GM12865 (cell line): ENCODE measurements at regions not wholly inside any gene's neighbourhood (a gene's known extent, or its start where the extent isn't known, plus 50 kb on each side); places are given as distances from the start of the nearest gene placed in this dataset.

Source experiments
- DNase-seq: peaks from one replicate; pipeline ENCODE4 v3.0.0; 2010; ENCODE audit warnings: low read depth
- H3K4me3 ChIP-seq: 2 replicates; pipeline ENCODE4 v1.5.1; 2011; ENCODE audit warnings: mild to moderate bottlenecking, low read depth, low read length, control low read depth
- TF ChIP-seq, protein P1 (sequence below): IDR thresholded peaks from 2 replicates; pipeline ENCODE4 v1.5.1; 2011; ENCODE audit warnings: low read length, control low read depth, low read depth, inconsistent platforms; ENCODE audit not compliant: insufficient read depth; ENCODE audit errors: missing control alignments

DNA sequence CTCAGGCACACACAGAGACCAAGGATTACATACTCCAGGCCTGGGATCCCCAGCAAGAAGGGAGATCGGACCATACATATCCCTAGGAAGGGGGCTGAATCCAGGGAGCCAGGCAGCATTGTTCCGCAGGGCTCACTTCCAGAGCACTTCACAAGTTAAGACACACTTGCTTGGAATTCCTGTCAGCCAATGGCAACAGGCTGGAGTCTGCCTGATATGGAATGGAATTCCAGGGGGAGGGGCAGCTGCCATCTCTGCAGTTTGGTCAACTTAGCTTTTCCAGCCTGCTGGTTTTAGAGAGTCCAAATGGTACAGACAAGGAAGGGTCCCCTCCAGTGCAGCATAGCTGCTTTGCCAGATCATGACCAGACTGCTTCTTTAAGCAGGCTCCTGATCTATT lies 290.0 kb upstream of the GLI3 start:
- H3K4me3 ChIP-seq, result no peak overlapping the region
- TF ChIP-seq, protein P1, sequence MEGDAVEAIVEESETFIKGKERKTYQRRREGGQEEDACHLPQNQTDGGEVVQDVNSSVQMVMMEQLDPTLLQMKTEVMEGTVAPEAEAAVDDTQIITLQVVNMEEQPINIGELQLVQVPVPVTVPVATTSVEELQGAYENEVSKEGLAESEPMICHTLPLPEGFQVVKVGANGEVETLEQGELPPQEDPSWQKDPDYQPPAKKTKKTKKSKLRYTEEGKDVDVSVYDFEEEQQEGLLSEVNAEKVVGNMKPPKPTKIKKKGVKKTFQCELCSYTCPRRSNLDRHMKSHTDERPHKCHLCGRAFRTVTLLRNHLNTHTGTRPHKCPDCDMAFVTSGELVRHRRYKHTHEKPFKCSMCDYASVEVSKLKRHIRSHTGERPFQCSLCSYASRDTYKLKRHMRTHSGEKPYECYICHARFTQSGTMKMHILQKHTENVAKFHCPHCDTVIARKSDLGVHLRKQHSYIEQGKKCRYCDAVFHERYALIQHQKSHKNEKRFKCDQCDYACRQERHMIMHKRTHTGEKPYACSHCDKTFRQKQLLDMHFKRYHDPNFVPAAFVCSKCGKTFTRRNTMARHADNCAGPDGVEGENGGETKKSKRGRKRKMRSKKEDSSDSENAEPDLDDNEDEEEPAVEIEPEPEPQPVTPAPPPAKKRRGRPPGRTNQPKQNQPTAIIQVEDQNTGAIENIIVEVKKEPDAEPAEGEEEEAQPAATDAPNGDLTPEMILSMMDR, result no peak
- DNase-seq, result no peak

DNA sequence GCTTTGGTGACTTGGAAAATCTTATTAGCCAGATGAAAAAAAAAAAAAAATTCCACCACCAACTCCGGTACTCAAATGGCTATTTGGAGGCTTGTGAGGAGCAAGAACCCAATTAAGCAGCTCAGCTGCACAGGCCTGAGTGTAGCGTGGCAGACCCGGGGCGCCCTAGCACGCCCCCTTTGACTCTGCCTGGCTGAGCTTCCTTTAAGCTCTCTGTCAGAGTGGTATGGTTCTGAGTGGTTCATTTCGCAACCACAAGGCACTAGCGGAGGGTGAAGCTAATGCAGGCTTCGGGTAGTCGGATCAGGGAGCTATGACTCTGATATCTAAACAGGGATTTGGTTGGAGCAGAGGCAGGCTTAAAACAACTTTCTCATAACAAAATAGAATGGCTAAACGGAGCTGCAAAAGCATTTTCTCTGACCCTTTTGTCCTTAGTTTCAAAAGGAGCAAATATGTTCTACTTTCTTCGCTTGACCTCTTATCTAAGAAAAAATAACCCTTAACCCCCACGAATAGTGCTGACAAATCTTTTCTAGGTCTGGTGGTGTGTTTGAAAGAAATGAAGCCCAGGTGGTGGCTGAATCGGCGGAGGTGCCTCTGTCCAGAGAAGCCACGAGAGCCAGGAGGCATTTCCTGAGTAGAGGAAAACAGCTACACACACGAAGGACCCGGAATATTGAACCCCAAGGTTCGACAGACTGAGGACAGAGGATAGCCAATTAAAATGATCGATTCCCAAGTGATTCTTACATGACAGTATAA lies 285.4 kb upstream of the GLI3 start:
- TF ChIP-seq, protein P1, result no peak
- DNase-seq, result no peak
- H3K4me3 ChIP-seq, result no peak overlapping the region

- TF ChIP-seq, protein P1, result no peak
- DNase-seq, result no peak
- no peak overlapping the region for H3K4me3 ChIP-seq
Observed at GRCh38 chr7:42511027-42511426, 274.0 kb upstream of the GLI3 start.

DNA sequence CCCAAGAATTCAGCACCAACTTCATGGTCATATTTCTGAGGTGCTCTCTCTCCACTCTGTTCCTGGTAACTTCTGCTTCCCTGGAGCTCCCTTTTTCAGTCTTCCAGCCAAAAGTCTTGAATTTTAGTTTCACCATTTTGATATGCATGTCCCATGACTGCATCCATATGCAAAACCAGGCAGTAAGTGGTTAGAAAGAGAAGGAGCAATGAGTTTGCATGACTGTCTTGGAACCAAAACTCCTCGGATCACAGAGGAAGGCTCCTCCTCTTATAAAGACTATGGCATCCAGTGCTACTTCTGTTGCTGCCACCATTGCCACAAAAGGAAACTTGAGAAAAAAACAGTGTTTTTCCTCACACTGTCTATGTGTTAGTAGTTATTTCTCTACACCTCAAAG lies 269.1 kb upstream of the GLI3 start:
- H3K4me3 ChIP-seq, result no peak overlapping the region
- TF ChIP-seq, protein P1, result no peak
- DNase-seq, result no peak

- no peak for DNase-seq
- TF ChIP-seq, protein P1, result no peak
- no peak overlapping the region for H3K4me3 ChIP-seq
Observed at GRCh38 chr7:42502022-42502421, 265.0 kb upstream of the GLI3 start.

GRCh38 chr7:42495256-42495655 lies 258.2 kb upstream of the GLI3 start:
- DNase-seq, result no peak
- TF ChIP-seq, protein P1, result no peak

DNA sequence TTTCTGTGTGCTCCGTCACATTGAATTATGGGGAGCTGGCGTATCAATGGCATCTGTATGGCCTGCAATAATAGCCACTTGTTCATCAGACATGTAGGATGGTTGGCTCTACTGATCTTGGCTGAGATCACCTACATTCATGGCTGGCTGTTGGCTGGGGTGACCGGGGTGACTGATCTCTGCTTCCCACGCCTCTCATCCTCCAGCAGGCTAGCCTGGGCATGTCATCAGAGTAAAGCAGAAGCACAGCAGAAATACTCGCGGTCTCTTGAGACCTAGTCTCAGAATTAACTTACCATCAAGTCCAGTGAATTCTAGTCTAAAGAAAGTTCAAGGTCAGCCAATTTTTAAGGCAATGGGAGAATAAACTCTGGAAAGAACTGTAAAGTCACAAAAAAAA lies 257.7 kb upstream of the GLI3 start:
- TF ChIP-seq, protein P1, result no peak
- no peak overlapping the region for H3K4me3 ChIP-seq
- DNase-seq, result peak; percentile 28

More at GRCh38 chr7:42495256-42495655, 258.2 kb upstream of the GLI3 start:
- H3K4me3 ChIP-seq, result no peak overlapping the region
